ENCODE measurements at regions not wholly inside any gene's neighbourhood (a gene's known extent, or its start where the extent isn't known, plus 50 kb on each side); places are given as distances from the start of the nearest gene placed in this dataset.

DNA sequence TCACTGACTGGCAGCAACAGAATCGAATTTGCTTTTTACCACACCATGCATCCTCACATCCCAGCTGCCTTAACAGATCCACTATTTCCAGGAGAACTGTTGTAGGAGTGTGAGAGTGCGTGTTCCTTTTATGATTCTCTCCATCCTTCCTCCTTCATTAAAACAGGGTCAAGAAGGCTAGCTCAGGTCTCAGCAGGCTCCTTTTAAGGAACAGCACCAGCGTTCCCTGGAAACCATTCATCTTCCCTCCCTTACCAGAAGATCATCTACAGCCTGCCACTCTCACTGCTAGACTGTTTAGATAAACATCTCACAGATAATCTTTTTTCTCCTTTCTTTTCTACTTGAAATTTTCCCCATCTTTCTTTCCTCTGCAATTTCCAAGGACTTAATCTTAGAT lies 1531.9 kb upstream of the CDH8 start:
- TF ChIP-seq, protein P1, sequence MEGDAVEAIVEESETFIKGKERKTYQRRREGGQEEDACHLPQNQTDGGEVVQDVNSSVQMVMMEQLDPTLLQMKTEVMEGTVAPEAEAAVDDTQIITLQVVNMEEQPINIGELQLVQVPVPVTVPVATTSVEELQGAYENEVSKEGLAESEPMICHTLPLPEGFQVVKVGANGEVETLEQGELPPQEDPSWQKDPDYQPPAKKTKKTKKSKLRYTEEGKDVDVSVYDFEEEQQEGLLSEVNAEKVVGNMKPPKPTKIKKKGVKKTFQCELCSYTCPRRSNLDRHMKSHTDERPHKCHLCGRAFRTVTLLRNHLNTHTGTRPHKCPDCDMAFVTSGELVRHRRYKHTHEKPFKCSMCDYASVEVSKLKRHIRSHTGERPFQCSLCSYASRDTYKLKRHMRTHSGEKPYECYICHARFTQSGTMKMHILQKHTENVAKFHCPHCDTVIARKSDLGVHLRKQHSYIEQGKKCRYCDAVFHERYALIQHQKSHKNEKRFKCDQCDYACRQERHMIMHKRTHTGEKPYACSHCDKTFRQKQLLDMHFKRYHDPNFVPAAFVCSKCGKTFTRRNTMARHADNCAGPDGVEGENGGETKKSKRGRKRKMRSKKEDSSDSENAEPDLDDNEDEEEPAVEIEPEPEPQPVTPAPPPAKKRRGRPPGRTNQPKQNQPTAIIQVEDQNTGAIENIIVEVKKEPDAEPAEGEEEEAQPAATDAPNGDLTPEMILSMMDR (IDR thresholded peaks at IDR 0.05), result no peak
- TF ChIP-seq POLR2A (IDR thresholded peaks at IDR 0.05), result no peak

Measured in prostate gland (tissue), 2 donors.